Esophagus muscularis mucosa (tissue), 3 donors: ENCODE measurements at regions not wholly inside any gene's neighbourhood (a gene's known extent, or its start where the extent isn't known, plus 50 kb on each side); places are given as distances from the start of the nearest gene placed in this dataset.

Source experiments
- POLR2A ChIP-seq: fragments of 450-650 bp; IDR thresholded peaks from one replicate; pipeline ENCODE4 v1.6.1; 2017; ENCODE audit warnings: antibody characterized with exemption, moderate library complexity, mild to moderate bottlenecking, low read depth
- POLR2AphosphoS5 ChIP-seq, 2 donors: sonication (generic); formaldehyde crosslinking; IDR thresholded peaks; one replicate each; pipeline ENCODE4 v1.6.1; 2017; ENCODE audit warnings: antibody characterized with exemption in 2 of 2
- TF ChIP-seq, protein P1 (sequence below), 3 experiments: fragments of 200-600 bp in 2 of 3; fragments of 450-650 bp in 1 of 3; sonication (generic) in 2 of 3; IDR thresholded peaks; one replicate each; pipeline ENCODE4 v1.5.1; 2017 to 2019; ENCODE audit warnings: antibody characterized with exemption in 3 of 3, mild to moderate bottlenecking in 2 of 3, moderate library complexity in 1 of 3

- no peak for TF ChIP-seq POLR2A
- TF ChIP-seq, protein P1, sequence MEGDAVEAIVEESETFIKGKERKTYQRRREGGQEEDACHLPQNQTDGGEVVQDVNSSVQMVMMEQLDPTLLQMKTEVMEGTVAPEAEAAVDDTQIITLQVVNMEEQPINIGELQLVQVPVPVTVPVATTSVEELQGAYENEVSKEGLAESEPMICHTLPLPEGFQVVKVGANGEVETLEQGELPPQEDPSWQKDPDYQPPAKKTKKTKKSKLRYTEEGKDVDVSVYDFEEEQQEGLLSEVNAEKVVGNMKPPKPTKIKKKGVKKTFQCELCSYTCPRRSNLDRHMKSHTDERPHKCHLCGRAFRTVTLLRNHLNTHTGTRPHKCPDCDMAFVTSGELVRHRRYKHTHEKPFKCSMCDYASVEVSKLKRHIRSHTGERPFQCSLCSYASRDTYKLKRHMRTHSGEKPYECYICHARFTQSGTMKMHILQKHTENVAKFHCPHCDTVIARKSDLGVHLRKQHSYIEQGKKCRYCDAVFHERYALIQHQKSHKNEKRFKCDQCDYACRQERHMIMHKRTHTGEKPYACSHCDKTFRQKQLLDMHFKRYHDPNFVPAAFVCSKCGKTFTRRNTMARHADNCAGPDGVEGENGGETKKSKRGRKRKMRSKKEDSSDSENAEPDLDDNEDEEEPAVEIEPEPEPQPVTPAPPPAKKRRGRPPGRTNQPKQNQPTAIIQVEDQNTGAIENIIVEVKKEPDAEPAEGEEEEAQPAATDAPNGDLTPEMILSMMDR (IDR thresholded peaks at IDR 0.05) = no peak
- no peak for TF ChIP-seq POLR2AphosphoS5 (IDR thresholded peaks at IDR 0.05)
Observed at GRCh38 chr4:155592938-155593297, 73.7 kb upstream of the GUCY1A1 start.
